NOMO-1 (cell line): ENCODE measurements at regions not wholly inside any gene's neighbourhood (a gene's known extent, or its start where the extent isn't known, plus 50 kb on each side); places are given as distances from the start of the nearest gene placed in this dataset.
"Not testable (repeated sequence)": the region's sequence is repeated elsewhere in the genome, so short reads cannot be mapped to it uniquely, and the experiment has no call there.

Experiments used
- DNase-seq, 2 experiments: peaks; one replicate each; lab custom pipeline; 2025; ENCODE audit not compliant: unreplicated experiment in 2 of 2; lab: John Stamatoyannopoulos, UW

DNA sequence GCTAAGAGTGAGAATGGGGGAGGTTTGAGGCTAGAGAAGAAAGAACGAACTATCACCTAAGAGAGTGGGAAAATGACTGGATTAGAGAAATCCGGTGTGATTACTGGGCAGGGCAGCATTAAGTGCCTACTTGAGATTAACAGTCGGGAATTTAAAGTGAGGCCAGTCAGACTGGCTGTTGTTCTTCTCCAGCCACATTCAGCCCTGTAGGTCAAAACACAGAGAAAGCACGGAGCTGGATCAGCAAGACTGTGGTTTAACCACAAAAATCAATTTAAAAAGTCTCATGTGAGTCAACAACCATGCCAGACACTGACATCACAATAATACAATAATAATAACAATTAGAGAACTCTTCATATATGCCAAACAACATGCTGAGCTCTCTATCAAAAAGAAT, 301.9 kb upstream of the SGK1 start:
- peak in 1 of 2 experiments; percentile 10 for DNase-seq

DNA sequence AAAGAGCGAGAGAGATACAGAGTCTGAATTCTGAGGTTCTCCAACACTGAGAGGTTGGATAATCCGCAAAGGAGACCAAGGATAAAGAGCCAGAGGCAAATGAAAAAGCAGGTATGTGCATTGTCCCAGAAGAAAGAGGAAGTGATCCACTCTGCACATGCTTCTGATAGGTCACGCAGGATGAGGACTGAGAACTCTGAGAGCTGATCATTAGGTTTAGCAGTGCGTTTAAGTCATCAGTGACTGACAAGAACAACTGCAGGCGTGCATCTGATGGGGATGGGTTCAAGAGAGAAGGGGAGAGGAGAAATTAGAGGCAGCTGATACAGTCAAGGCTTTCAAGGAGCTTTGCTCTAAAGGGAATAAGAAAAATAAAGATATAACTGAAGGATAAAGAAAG, 301.2 kb upstream of the SGK1 start:
- DNase-seq: peak in 1 of 2 experiments; percentile 26

DNA sequence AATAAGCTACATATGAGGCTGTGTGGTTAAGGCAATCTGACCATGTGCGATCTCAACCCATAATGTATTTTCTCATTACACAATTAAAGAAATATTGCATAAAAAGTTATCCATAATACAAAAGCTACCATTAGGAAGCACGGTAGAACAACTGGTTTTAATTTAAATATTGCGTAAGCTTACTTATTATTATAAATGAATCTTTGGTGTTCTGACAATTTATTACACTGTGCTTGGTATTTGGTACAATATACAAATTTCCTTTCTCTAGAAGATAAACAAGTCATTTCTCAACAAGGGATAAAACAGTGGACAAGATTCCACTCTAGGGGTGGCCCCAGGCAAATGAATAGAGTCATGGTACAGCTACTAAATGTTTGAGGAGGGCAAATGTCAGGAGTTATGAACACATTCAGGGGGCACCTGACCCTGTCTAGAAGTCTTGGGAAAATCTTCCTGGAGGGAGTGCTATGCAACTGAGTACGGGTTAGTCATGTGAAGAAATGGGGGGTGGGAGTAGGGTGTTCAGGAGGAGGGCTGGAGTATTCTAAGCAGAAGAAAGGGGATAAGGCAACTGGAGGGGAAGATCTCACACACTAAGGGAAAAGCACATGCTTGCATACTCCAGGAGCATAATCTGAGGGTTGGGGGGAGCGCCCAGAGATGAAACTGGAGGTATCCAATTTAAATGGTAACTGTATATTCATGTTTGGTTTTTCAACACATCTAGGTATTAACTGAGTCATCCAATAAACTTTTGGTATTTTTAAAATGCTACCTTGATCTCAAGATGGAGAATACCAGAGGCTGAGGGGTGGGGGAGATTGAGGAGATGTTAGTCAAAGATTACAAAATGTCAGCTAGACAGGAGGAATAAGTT, 296.9 kb upstream of the SGK1 start:
- no peak for DNase-seq

DNA sequence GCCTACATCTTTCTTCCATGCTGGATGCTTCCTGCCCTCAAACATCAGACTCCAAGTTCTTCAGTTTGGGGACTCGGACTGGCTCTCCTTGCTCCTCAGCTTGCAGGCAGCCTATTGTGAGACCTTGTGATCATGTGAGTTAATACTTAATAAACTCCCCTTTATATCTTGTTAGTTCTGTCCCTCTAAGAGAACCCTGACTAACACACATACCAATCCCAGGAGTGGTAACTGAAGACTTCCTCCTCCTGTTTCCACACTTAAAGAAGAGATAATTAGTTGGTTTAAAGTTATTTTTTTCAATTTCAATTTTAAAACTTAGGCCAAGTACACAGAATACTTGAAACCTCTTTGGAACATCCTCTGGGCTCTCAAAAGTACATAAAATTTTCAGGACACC, 294.2 kb upstream of the SGK1 start:
- not testable (repeated sequence) for DNase-seq

- no peak for DNase-seq
These were observed 292.5 kb upstream of the SGK1 start for GRCh38 chr6:134610411-134610810.

DNA sequence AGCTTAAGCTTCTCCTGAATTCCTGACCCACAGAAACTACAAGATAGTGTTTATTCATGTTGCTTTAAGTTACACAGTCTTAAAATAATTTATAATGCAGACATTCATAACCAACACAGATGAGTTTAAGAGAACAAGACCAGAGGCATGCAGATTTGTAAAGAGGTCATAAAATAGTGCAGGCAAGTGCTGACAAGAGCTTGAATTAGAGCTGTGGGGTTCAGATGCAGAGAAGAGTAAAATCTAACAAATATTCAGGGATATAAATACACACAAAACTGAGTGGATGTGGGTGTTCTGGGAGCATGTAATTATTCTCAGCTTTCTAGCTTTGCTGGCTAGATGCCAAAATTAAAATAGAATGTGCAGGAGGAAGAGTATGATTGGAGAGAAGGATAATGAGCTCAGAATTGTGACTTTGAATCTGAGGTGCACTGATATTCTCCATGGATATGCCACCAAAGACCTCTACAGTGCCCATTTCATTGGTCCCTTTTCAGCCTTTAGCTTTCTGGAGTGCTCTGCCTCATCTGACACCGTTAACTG, 291.9 kb upstream of the SGK1 start:
- no peak for DNase-seq

- no peak for DNase-seq
These were observed 289.5 kb upstream of the SGK1 start for GRCh38 chr6:134607411-134607810.

- DNase-seq: no peak
These were observed 287.1 kb upstream of the SGK1 start for GRCh38 chr6:134605034-134605433.

DNA sequence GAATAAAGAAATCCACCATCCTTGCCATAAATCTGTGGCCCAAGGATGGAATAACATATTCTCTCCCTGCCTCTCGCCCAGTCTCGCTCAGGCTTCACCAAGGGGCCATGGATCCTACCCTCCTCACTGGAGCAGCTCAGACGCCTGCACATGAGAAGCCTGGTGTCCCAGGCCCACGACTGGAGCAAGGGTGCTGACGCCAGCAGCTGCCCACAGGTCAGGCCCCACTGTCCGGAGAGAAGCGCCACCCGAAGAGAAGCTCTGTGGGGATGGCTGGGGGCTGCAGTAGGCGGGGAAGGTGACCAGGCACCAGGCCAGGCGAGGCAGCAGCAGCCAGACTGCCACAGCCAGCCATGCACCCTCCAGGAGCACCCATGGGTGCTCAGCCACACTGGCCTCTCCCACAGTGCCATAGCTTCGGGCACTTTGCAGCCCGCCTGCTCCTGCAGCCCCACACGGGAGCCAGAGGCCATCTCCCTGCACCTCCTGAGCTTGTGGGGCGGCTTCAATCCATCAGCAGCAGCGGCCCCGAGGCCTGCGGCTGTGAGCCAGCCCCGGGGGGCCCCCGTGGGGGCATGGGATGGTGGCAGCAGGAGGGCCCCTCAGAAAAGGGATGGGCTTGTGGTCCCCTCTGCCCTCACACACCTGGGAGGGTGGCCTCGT, 286.2 kb upstream of the SGK1 start:
- DNase-seq: no peak

GRCh38 chr6:134603561-134603960, 285.6 kb upstream of the SGK1 start:
- DNase-seq: peak in 1 of 2 experiments; percentile 13

- DNase-seq: no peak
These were observed 284.2 kb upstream of the SGK1 start for GRCh38 chr6:134602123-134602522.

GRCh38 chr6:134600671-134601070, 282.8 kb upstream of the SGK1 start:
- DNase-seq: no peak

GRCh38 chr6:134599079-134599478, 281.2 kb upstream of the SGK1 start:
- no peak for DNase-seq

GRCh38 chr6:134596191-134596590, 278.3 kb upstream of the SGK1 start:
- DNase-seq: no peak

- DNase-seq: no peak
These were observed 277.0 kb upstream of the SGK1 start for GRCh38 chr6:134594881-134595280.

GRCh38 chr6:134593887-134594286, 276.0 kb upstream of the SGK1 start:
- peak in 1 of 2 experiments; percentile 52 for DNase-seq

DNA sequence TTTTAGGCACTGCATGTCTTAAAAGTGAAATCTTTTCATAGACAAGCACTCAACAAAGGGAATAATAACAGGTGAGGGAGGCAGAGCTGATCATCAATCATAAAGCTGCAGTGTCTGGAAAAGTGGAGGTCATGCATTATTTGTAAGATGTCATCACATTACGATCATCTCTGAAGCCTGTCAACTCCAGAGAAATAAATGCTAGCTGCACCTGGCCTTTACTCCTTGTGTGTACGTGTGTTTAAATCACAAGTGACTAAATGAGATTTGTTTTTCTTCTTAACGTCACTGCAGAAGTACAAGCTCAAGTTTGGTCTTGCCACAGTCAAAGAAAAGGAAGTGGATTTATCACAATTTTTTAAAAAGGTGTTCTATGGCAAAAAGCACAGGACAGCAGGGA, 275.5 kb upstream of the SGK1 start:
- DNase-seq: no peak

DNA sequence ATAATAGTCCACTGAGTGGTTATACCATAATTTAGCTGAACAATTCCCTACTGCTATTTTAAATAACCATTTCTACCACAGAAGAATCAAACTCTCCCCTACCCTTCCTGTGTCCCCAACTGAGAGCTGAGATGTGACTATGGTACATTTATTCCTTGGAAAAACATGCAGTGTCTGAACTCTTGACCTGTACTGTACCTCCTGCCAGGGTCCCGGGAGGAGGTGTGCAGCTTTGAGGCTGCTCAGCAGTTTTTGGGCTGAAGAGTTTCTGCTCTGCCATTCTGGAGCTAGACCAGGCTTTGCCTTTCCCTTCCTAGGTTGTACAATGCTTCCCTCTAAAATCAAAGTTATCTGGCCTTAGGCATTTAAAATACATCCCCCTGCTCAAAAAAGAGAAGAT, 275.1 kb upstream of the SGK1 start:
- DNase-seq: no peak

- no peak for DNase-seq
These were observed 272.5 kb upstream of the SGK1 start for GRCh38 chr6:134590449-134590848.

GRCh38 chr6:134590004-134590403, 272.1 kb upstream of the SGK1 start:
- DNase-seq: no peak

GRCh38 chr6:134589512-134589911, 271.6 kb upstream of the SGK1 start:
- DNase-seq: no peak

DNA sequence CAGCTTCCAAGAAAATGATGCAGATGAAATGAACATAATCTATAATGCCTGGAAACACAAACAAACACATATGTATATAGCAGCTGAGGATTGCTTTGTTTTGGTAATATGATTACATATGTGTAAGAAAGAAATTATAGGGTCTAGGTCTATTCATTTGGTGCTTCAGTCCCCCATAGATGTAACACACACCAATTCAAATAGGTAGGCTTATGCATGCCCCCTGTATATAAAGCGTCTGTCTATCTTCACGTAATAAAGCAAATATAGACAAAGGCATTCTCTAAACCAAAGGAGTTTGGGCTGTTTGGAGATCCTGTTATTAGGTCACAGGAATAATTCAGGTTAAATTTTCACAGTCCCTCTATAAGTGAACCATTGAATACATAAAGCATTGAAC, 270.4 kb upstream of the SGK1 start:
- no peak for DNase-seq
